A673 (cell line): ENCODE measurements at regions not wholly inside any gene's neighbourhood (a gene's known extent, or its start where the extent isn't known, plus 50 kb on each side); places are given as distances from the start of the nearest gene placed in this dataset.

Source experiments
- EZH2 ChIP-seq: fragments of 200-600 bp; sonication (generic); IDR thresholded peaks from 2 replicates; pipeline ENCODE4 v1.6.1; 2017; ENCODE audit warnings: borderline replicate concordance, low read depth, mild to moderate bottlenecking, mixed read lengths, antibody characterized with exemption, low read length; ENCODE audit not compliant: poor library complexity, severe bottlenecking
- TF ChIP-seq, protein P1 (sequence below): fragments of 300-800, 200-600 bp; sonication (generic); conservative IDR thresholded peaks from 2 replicates; pipeline ENCODE4 v1.5.1; 2017; ENCODE audit warnings: low read depth, mild to moderate bottlenecking, antibody characterized with exemption, low read length, moderate library complexity, mixed read lengths

DNA sequence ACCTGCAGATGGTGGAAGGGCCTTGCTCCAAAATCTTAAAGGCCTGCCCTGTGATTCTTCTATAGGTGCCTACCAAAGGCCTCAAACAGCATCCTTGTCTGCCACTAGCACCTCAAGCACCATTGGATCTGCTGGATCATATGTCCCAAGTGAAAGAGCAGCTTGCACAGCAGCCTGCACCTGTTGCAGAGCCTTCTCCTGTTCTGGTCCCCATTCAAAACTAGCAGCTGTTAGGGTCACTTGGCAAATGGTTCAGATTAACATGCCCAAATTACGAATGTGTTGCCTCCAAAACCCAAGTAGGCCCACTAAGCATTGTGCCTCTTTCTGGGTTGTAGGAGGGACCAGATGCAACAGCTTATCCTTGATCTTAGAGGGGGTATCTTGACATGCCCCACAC, 99.6 kb upstream of the F13A1 start:
- TF ChIP-seq, protein P1, sequence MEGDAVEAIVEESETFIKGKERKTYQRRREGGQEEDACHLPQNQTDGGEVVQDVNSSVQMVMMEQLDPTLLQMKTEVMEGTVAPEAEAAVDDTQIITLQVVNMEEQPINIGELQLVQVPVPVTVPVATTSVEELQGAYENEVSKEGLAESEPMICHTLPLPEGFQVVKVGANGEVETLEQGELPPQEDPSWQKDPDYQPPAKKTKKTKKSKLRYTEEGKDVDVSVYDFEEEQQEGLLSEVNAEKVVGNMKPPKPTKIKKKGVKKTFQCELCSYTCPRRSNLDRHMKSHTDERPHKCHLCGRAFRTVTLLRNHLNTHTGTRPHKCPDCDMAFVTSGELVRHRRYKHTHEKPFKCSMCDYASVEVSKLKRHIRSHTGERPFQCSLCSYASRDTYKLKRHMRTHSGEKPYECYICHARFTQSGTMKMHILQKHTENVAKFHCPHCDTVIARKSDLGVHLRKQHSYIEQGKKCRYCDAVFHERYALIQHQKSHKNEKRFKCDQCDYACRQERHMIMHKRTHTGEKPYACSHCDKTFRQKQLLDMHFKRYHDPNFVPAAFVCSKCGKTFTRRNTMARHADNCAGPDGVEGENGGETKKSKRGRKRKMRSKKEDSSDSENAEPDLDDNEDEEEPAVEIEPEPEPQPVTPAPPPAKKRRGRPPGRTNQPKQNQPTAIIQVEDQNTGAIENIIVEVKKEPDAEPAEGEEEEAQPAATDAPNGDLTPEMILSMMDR: no peak
- TF ChIP-seq EZH2: no peak
